Occipital lobe (tissue), 1 donor: ENCODE measurements at regions not wholly inside any gene's neighbourhood (a gene's known extent, or its start where the extent isn't known, plus 50 kb on each side); places are given as distances from the start of the nearest gene placed in this dataset.

Source experiments
- DNase-seq: peaks from one replicate; lab custom pipeline; 2025; lab: John Stamatoyannopoulos, UW

DNA sequence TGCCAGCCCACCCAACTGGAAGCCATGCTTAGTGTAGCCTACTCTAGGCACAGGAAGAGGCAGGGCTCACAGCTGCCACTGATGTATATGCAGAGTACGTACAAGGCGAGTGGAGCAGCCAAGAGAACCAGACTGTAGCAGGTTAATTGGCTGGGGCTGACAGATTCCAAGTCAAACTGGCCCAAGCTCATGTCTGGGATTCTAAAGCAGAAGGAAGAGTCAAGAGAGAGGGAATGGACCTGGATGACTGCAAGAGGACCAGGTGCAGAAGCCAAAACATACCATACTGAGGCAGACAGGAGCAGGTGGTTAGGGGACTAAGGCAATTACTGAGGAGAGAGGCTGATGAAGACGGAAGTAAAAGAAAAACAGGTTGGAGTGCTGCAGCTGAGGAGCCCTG, 51.3 kb upstream of the LRRN2 start:
- DNase-seq = no peak

DNA sequence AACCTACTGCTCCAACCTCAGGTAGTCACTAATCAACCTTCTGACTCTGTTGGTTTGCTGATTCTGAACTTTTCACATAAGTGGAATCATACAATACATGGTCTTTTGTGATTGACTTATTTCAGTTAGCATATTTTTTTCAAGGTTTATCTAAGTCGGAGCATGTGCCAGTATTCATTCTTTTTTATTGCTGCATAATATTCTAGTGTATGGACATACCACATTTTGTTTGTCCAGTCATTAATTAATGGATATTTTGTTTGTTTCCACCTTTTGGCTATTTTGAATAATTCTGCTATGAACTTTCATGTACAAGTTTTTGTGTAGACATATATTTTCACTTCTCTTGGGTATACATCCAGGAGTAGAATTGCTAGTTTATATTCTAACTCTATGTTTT, 53.0 kb upstream of the LRRN2 start:
- no peak for DNase-seq

DNA sequence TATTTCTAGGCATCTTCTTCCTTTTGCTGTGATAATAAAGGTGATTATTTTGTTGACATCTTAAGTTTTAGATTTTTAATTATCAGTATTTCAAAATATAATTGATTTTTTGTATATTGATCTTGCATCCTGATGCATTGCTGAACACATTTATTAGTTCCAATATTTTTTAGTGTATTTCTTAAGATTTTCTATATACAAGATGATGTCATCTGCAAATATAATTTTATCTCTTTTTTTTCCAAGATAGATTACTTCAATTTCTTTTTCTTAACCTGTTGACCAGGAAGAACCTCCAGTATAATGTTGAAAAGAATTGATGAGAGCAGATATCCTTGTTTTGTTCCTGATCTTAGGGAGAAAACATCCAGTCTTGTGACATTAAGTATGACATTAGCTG, 54.8 kb upstream of the LRRN2 start:
- no peak for DNase-seq

GRCh38 chr1:204741440-204741839, 55.9 kb upstream of the LRRN2 start:
- no peak for DNase-seq

DNA sequence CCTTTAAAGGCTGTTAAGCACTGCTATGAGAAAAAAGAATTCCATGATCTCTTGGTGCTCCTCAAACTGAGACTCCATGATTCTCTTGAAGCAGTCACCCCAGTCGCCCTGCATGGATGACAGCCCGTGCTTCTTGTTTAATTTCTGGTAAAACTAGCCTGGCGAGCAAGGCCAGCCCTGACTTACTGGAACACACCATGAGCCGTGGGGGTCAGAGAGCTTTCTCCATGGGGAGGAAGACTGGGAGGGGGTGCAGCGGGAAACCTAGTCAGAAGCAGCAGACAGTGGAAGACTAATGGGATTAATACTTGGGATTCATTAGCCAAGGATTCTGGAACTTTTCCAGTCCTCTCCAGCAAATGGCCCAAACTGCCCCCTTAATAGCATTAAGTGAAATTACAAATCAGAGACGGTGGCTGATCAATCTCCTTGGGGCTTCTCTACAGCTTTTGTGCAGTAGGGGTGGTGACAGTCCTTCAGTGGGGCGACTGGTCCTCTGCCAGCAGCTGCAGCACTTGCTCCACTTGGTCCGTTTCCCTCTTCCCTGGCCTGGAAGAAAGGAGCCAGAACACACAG, 57.2 kb upstream of the LRRN2 start:
- no peak for DNase-seq

DNA sequence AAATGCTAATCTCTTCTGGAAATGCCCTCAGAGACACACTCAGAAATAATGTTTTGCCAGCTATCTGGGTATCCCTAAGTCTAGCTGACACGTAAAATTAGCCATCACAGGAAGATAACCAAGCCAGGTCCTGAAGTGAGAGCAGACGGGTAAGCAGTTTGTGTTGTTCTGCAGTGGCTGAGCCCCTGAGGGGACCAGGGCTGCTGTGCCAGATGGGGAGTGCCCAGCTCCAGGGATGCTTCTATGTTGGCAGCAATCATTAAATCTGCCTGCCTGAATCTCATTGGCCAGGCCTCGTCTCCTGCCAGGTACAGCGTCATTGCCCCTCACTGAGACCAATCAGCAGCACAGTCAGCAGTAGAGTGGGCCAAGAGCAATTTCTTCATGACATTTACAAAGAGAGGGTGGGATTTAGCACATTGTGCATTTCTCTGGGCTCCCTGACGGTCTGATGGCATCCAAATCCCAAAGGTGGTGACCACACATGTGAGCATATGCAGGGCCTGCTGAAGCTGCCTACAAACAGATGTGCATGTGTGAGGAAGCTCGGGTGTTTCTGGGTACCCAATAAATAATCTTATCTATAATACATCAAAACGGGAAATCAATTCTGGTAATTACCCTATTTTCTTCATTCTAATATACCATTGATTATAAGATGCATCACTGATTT, 58.7 kb upstream of the LRRN2 start:
- DNase-seq = no peak

DNA sequence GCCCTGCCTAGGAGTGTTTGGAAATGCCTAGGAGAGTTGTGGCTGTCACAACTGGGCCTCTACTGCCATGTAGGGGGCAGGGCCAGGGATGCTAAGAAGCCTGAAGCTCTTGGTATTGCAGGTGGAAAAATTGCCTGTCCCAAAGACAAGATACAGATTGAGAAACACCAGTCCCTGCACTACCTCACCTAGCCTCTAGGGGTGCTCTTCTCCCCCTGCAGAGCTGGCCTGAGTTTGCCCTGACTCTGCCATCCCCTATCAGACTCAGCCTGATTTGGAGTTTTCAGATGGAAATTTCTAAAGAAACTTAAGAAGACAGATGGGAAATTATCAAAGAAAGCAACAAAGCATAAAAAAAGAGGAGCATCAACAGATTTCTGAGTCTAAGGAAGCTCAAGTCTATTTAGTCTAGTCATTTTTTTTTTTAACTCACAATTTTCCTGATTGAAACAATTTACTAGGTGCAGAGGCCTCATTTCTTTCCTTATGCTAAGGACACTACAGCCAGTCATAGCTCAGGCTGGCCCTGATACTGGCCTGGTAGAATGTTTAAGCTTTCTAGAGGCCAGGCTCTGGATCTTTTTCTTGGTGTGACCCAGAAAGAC, 61.4 kb upstream of the LRRN2 start:
- no peak for DNase-seq

- no peak for DNase-seq
These were observed 65.9 kb upstream of the LRRN2 start for GRCh38 chr1:204751480-204751879.

DNA sequence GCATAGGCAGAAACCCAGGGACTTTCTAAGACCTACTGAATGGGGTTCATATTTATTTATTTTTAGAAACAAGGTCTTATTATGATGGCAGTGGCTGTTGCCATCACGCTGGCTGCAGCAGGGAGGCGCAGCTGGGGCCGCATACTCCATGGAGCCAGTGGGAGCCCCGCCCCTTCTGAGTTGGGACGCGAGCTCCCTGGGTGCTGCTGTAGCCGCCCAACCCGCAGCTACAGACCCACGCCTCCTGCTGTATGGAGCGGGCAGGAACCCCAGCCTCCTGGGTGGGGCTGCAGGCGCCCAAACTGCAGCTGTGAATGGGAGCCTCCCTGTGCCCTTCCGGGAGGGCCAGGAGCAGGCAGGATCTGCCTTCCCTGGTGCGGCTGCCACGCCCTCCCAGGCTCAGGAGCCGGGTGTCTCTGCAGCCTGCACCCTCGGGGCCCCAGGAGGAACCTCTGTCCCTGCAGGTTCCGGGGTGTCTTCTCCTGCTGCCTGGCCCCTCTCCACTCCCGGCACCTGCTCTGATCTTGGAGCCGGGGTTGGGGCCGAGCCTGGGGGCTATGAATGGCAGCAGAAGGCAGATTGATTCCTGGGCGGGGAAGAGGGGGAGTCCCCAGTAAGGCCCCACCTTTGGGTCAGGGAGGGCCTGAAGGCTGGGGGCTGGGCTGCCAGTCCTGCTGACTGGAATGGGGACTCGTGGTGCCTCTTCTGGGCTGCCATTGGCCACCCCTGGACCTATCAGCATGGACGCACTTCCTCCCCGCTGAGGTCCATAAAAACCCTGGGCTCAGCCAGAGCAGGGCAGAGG, 66.5 kb upstream of the LRRN2 start:
- DNase-seq = no peak

GRCh38 chr1:204752688-204753040, 67.1 kb upstream of the LRRN2 start:
- no peak for DNase-seq

- no peak for DNase-seq
These were observed 69.3 kb upstream of the LRRN2 start for GRCh38 chr1:204754821-204755220.

GRCh38 chr1:204756349-204756748, 70.8 kb upstream of the LRRN2 start:
- DNase-seq = no peak

DNA sequence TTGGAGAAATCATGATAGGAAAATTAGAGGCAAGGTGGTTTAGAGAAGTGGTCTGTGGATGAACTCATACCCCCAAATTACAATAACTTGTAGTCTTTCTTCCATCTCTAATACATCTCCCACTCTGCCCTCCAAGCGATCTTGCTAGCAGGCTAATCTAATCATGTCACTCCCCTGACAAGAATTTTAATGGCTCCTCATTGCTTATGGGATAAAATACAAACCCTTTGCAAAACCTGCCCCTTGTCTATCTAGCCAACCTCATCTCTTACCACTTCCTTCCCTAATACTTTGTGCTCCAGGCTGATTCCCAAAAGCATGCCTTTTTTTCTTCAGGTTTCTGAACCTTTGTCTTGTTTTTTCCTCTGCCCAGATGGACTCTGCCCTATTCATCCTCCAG, 71.3 kb upstream of the LRRN2 start:
- no peak for DNase-seq

DNA sequence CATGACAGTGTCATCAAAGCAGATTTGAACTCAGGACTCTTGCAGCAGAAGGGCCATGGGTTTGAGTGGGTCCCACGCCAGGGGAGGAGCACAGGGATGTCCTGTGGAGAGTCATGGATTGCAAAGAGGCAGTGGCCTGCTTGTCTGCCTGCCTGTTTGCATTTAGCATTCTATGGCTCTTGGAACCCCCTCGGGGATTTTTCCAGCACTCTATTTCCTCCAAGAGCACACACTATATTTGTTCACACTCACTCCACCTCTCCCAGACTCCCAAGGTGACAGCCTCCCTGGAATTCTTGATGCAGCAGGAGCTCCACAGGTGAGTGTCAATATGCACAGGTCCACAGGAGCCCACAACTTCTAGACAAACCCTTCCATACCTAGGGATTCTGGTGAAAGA, 73.1 kb upstream of the LRRN2 start:
- no peak for DNase-seq

DNA sequence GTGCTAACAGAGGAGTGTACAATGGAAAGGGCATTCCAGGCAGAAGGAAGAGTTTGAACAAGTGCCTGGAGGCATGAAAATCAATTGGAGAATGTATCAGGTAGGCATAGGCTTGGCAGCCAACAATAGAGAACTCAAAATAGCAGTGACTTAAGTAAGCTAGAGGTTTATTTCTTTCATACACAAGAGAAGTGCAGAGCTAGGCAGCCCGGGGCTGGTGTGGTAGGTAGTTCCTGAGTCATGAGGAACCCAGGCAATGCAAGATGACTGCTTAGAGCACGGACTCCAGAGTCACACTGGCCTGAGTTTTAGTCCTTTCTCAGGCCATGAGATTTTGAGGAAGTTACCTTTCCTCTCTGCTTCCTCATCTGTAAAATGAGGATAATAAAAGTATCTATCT, 74.8 kb upstream of the LRRN2 start:
- no peak for DNase-seq

GRCh38 chr1:204760757-204761156, 75.2 kb upstream of the LRRN2 start:
- DNase-seq = no peak

DNA sequence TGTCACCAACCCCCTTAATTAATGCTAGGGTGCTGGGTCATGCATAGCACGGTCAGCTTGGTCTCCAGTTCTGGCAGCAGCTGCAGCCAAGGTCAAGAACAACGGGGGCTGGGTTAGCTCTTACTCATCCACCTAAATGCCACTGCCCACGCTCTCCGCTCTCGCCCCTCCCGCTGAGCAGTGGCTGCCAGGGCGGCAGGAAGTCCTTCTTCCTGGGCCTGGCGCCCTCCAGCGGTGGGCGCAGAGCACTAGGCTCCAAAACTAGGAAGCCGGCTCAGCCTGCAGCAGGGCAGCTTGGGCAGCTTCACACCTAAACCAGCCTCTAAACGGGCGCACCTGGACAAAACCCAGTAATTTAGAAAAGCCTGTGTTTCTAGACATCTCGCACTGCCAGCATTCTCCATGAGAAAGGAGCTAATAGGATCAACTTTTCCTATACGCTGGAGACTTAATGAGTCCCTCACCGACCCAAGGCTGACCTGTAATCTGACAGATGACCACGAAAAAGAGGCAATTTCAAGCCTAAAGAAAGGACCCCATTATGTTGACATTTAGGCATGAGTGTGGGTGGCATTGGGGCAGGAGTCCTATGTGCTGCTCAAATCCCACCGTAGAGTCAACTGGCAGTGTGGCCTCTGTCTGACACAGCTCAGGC, 78.4 kb upstream of the LRRN2 start:
- DNase-seq = peak; percentile 69

- DNase-seq = no peak
These were observed 84.5 kb upstream of the LRRN2 start for GRCh38 chr1:204769997-204770396.

GRCh38 chr1:204771358-204771757, 85.8 kb upstream of the LRRN2 start:
- no peak for DNase-seq

DNA sequence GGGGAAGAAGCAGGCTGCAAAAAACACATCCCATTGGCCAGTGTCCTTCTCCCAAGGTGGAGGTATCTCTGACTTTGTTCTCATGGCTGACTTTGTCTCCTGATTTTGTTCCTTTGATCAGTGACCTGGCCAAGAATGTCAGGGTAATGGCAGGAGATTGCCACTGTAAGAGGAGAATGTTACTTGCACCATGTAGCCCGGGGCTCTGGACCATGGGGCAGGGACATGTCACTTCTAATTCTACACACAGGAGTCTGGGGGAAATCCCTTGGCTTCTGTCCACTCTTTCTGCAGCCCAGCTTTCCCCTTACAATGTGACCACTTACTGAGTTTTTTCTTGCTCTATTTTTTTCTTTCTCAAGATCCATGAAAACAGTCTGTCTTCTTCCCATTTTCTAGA, 87.7 kb upstream of the LRRN2 start:
- DNase-seq = no peak

GRCh38 chr1:204775546-204775945, 90.0 kb upstream of the LRRN2 start:
- DNase-seq = no peak

DNA sequence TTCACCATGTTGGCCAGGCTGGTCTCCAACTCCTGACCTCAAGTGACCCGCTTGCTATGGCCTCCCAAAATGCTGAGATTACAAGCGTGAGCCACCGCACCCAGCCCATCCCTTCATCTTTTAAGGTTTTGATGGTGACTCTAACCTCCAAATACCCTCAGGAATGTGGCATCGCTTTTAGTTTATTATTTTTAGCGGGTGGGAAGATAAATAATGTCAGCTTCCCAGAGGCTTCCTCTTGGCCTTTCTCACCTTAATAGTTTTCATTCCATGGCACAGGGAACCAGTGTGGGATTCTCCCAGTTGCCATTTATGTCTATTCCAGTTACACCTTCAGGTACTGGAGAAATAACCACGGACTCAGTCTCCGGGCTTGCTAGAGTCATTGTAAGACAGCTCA, 92.1 kb upstream of the LRRN2 start:
- no peak for DNase-seq
